ENCODE measurements at regions not wholly inside any gene's neighbourhood (a gene's known extent, or its start where the extent isn't known, plus 50 kb on each side); places are given as distances from the start of the nearest gene placed in this dataset.
"Not testable (repeated sequence)": the region's sequence is repeated elsewhere in the genome, so short reads cannot be mapped to it uniquely, and the experiment has no call there.

DNA sequence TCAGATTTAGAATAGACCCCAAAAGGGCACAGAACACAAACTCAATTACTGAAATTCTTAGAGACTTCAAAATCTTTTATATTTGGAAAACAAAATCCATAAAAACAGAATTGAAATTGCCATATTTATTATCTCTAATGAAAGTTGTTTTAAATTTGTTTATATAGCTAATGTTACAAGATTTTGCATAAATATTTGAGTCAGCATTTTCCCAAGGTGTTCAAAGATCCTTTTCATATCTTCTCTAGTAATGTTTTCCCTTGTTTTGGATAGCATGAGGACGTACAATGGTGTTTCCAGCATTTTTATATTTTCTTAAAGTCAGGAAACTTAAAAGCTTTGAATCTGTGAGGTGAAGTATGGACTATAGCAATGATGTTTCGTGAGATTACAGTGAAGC, 235.2 kb upstream of the EPHA7 start:
- DNase-seq (ENCODE audit: low read depth): no peak

DNA sequence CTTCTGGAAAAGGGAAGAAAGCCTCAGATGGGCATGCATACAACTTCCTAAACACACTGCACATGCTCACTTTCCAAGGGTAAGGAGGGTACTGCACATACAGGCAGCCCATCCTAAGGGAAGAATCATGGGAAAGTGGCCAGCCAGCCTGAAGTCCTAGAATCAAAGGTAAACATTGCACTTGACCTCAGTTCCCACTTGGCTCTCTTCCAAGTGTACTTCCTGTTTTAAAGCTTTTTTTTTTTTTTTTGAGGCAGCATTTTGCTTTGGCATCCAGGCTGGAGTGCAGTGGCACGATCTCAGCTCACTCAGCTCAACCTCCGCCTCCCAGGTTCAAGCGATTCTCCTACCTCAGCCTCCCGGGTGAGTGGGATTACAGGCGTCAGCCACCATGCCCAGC, 225.3 kb upstream of the EPHA7 start:
- no peak for DNase-seq (ENCODE audit: low read depth)

DNA sequence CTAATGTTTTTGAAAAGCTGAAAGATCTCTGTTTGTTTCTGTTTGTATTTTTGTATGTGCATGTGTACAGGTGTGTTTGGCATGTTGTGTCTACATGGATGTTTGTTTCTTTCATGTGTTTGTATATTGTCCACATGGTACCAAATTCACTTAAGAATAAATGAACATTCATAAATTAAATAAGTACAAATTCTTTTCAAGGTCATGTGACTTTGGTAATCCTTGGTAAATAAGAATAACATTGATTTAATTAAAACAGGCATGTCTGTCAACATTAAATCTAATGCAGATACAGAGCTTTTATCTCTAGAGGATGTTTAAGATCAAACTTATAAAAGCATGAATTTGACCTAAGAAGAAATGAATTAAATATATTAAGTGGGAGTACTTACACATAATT, 219.8 kb upstream of the EPHA7 start:
- DNase-seq (ENCODE audit: low read depth): no peak

DNA sequence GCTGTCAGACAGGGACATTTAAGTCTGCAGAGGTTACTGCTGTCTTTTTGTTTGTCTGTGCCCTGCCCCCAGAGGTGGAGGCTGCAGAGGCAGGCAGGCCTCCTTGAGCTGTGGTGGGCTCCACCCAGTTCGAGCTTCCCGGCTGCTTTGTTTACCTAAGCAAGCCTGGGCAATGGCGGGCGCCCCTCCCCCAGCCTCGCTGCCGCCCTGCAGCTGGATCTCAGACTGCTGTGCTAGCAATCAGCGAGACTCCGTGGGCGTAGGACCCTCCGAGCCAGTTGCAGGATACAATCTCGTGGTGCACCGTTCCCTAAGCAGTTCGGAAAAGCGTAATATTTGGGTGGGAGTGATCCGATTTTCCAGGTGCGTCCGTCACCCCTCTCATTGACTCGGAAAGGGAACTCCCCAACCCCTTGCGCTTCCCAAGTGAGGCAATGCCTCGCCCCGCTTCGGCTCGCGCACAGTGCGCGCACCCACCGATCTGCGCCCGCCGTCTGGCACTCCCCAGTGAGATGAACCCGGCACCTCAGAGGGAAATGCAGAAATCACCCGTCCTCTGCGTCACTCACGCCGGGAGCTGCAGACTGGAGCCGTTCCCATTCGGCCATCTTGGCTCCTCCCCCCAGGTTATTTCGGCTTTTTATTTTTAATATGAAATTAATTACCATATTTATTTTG, 217.8 kb upstream of the EPHA7 start:
- DNase-seq (ENCODE audit: low read depth): not testable (repeated sequence)

DNA sequence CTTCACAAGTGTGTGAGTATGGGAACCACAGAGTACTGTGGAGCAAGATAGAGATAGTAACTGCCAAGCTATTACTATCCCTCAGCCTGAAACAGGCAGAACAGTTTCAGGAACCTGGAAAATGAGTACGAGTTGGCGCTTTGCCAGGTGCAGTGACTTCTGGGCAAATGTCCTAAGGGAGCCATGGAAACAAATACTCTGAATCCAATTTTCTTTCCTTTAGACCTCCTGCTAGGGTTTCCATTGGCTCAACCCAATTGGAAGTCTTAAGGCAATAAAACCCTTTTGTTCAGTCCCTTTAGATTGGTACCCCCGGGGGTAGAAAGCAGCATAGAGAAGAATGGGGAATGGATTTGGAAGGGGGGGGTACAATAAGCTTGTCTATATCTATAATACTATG, 205.0 kb upstream of the EPHA7 start:
- DNase-seq (ENCODE audit: low read depth): no peak

DNA sequence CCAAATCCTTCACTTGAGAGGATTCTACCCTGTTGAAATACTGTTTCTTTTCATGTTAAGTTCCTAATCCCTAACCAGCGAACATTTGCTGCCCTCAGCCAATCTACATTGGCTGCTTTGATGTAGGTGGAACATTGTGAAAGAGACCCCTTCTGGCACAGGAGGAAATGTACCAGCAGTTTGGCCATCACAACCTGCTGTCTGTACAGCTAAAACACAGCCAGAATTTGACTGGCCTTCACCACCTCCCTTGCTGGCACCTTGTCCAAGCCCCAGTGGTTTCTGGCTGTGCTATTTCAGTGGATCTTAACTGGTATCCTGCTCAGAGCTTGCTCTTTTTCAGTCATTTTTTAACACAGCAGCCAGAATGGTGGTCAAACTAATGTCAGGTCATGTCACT, 202.1 kb upstream of the EPHA7 start:
- DNase-seq (ENCODE audit: low read depth): no peak

DNA sequence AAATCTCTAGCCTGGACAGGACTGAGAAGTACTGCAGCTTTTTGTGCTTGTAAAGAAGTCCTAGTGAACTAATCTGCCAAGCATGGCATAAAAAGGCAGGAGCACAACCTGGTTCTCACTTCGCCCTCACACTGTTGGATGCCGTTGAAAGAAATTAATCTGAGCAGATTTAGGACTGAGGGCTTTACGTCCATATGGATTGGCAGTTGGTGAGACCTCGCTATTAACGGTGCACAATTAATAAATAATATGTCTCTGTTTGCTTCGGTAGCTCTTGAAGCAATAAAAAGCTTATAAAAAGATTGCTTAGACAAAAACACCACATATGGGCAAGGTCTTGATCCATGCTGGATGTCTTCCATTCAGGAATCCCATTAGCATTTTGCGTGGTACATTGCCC, 185.6 kb upstream of the EPHA7 start:
- DNase-seq (ENCODE audit: low read depth): no peak

DNA sequence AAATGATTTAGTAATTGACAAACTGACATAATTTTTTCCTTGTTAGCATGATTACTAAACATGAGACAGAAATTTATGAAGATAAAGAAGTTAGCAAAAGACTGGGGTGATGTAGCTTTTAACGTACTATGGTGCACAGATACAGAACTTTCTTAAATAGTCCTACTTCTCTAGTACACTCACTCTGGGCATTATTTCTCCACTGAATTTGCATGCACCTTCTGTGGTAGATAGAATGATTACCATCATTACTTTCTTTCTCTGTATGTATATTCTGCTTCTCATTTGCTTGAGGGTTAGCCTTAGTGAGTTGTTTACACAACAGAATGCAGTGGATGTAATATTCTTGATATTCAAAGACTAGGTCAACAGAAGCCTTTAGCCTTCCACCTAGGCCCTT, 173.1 kb upstream of the EPHA7 start:
- DNase-seq (ENCODE audit: low read depth): no peak

DNA sequence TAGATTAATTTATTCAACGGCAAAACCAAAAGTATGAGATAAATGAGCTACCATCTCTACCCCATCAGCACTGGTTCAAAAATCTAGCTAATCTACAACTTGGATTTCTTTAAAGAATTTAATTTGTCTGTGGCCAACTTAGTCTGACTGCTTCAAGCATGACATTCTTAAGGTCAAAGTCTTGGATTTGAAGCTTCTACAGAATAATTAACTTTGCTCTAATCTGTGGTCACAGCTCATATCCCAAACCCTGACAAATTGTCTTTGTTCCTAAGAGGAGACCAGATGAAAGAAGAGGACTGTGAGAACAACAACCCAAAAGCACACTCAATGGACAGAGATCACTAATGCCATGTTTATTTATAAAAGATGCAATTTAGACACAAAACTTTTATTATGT, 166.9 kb upstream of the EPHA7 start:
- no peak for DNase-seq (ENCODE audit: low read depth)

DNA sequence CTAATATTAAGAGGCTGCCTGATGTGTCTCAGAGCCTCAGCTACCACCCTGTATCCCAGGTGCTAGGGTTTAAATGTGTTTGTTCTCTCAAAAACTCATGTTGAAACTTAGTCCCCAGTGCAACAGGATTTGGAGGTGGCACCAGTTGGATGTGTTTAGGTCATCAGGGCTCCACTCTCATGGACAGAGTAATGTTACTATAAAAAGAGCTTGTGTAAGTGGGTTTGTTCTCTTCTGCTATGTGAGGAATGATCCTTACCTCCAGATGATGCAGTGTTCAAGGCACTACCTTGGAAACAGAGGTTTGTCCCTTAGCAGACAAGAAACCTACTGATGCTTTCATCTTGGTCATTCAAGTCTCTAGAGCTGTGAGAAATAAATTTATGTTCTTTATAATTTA, 164.9 kb upstream of the EPHA7 start:
- DNase-seq (ENCODE audit: low read depth): no peak

DNA sequence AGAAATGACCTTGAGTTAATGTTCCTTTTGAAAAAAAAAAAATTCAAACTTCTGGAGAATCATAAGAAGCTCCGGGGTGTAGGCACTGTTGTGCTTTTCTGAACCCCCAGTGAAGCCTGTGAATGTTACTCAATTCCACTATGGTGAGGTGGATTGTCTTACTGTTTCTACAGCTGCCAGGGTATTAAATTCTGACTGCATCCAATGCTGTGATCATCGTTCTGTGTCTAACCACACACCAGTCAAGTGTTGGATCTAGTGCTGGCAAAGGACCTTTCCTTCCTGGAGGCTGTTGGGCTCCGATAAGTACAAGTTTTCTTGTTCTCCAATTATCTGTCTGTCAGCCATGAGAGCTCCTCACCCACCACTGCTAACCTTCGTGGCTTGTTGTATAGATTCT, 162.0 kb upstream of the EPHA7 start:
- DNase-seq (ENCODE audit: low read depth): no peak

DNA sequence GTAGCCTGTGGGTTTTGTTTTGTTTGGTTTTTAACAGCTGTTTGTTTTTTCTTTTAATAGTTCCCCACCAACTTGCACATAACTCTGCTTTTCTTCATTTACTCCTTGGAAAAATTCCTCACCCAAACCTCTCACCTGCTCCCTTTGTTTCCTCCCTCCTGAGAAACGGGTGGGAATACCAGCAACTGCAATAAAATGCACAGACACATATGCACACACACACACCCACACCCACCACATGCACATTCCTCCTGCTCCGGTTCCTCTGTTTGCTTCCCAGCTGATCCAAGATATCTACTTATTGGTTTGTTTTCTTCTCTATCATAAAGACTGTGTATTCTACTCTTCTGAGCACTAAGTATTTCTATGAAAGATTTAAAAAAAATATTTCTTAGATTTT, 161.1 kb upstream of the EPHA7 start:
- no peak for DNase-seq (ENCODE audit: low read depth)

DNA sequence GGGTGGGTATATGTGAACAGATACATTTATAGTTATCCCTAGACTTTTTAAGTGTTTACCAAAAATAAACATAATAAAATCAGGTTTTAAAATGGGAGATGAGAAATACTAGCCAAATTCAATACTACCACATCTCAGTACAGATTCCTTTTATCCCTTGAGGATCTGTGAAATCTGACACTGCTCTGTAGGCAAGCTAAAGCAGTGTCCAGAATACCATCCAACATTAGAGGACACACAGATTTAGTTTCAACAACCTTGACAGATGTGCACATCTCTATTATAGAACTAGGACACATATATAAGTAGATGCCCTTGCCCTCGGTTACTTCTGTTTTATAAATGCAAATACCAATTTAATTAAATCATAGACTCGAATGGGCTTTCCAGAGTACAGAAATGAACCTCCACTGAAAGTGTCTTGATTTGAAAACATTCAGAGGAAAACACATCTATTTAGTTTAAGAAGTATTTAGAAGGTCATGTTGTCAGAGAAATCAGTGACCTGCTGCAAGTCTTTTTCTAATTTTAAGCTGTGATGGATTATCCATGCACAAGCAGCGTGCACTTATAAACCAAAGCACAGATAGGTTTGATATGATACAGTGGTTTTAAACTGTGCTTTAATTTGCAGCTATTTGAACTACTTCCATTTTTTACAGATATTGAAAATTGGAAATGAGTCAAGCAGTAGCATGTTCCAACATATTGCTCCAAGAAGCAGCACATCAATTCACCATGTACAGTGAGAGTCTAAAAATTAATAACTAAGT, 156.3 kb upstream of the EPHA7 start:
- no peak for DNase-seq (ENCODE audit: low read depth)

DNA sequence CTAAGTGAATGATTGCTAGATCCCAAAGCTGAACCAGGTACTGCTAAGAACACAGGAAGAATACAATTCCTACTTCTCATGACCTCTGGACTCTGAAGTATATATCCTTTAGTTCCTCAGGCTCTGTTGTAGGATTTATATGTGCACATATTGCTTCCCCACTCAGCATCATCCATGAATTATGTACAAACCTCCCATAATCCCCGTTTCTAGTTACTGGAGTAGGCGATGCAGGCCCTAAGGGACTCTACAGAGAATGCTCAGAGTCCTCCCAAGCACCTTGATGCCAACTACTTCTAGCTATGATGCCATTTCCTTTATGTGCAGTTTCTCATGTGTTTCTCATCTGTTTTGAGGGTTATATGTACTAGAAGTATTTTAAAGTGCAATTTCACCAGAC, 154.9 kb upstream of the EPHA7 start:
- no peak for DNase-seq (ENCODE audit: low read depth)

DNA sequence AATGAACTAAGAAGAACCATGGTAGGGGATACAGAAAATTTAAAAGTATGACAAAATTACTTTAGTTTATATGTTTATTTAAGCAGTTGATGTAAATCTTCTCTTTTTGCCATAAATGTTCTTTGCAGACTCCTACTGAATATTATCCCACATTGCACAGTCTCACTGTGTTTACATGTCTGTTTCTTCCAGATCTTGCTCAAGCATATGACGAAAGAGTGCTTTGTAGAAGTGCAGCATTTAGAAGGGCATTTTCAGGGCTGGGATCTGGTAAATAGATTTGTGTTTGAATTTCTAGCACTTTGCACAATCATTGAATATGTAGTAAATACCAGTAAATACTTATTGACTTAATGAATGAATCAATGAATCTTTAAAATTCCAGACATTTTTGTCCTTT, 152.0 kb upstream of the EPHA7 start:
- no peak for DNase-seq (ENCODE audit: low read depth)

DNA sequence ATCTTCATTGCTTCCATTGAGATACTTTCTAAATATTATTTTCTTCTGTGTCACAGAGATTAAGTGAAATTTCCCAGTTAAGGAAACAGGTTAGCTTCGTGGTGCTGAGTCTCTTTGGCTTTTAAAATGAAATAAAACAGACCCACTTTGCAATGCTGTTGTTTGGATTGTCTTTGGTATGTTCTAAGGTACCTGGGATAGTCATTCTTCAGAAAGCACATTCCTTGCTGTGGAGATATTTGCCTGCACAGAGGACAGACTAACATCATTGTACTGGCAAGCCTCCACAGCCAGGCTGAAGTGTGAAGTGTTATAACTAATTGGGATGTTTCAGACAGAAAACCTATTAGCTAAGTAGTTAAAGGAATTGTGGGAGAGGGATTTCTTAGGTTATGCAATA, 148.8 kb upstream of the EPHA7 start:
- no peak for DNase-seq (ENCODE audit: low read depth)

DNA sequence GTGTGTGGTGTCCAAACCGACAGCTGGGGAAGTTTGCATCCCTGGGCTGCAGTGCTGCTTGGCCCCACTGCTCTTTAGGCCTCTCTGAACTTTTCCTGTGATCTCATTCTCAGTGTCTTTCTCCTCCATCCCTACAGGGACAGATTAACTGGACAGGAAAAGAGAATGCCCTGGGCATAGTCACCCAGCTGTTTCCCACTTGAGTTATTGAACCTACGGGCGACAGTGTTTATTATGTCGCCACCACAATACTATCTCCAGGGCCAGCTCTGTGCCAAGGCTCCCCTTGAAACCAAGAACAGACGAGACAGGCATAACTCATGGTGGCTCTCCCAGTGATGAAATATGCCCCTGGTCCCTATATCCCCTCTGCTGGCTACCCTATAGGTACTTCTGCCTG, 147.8 kb upstream of the EPHA7 start:
- DNase-seq (ENCODE audit: low read depth): no peak

DNA sequence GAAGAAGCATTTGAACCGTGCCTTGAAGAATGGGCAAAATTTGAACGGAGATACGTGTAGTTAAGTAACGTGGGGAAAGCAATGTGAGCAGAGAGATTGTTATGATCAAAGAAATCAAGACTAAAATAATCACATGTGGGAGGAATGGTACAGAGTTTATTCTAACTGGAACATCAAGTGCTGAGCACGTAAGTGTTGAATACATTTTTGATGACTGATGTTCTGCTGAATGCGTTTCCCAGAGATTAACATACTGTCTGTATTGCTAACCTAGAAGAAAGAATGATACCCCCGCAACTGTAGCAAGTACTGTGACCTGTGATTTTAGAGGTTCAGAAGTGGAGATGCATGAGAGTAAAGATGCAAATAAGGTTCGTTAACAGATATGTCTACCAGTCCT, 146.9 kb upstream of the EPHA7 start:
- no peak for DNase-seq (ENCODE audit: low read depth)

DNA sequence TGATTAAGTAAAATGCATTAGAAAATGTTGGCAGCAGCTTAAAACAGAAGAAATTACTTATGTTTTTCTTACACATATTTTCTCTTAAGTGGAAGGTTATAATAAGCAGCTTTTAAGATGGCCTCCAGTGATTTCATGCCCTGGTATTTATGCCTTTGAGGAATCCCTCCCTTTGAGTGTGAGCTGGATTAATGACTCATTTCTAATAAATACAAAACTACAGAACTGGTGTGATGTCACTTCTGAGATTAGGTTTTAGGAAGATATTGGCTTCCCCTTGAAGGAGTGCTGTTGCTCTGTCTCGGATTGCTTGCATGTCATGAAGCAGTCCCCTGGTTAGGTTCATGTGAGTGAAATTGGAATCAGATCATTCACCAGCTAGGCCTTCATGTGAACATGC, 143.2 kb upstream of the EPHA7 start:
- no peak for DNase-seq (ENCODE audit: low read depth)

DNA sequence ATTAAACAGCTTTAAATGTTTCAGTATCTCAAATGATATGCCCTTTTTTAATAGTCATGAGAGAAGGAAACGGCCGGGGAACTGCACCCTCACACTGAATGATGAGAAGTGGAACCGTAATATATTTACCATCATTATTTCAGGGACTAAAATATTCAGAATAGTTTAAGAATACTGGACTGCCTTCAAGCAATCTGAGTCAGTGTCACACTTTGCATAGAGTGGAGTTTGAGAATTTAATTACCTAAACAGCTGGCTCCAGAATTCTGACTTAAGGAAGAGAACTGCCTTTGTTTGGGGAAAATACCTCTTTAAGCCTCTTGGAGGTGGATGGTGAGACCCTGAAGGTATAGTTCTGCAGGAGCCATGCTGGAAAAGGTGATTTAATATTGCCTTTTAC, 135.9 kb upstream of the EPHA7 start:
- DNase-seq (ENCODE audit: low read depth): no peak

DNA sequence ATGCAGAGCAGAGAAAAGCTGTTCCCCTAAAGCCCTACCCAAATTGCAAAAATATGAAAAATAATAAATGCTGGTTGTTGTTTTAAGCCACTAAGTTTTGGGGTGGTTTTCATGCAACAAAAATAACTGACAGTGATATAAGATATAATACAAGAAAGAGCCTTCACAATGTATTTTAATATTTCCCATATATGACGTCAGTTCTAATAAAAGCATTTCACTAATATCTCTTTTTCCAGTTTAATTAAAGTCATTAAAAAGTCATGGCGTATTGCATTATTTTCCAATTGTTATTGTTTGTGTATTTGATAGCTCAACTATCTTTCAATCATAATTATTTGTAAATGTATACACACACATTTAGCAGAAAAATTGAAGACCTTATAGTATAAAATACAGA, 134.7 kb upstream of the EPHA7 start:
- DNase-seq (ENCODE audit: low read depth): no peak

DNA sequence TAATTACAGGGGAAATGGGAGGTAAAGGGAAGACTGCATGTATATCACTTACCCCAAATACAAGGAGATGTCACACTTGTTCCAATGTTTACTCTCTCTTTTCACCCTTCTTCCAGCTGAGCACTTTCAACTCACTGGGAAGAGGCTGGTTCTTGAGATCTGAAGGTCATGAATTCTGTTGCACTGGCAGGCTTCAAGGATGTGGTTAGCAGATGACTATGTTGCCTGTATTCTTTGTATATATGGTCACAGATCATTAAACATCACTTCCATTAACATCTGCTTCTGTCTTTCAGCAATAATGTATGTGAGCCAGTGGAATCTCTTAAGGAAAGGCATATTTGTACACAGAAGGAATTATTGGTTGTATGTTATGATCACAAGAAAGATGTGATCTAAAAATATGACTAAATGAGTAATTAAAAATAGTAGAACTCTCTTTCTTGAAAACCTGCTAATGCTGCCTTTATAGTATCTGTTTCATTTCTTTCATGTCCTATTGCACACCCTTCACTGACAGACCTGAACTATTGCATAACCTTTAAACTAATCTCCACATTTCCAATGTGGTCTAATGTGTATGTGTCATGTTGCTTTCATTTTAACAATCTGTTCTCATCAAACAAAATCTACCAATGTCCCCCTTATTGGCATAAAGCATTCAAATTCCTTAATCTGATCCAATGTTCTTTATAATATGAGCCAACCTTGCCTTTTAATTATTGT, 131.4 kb upstream of the EPHA7 start:
- DNase-seq (ENCODE audit: low read depth): no peak

DNA sequence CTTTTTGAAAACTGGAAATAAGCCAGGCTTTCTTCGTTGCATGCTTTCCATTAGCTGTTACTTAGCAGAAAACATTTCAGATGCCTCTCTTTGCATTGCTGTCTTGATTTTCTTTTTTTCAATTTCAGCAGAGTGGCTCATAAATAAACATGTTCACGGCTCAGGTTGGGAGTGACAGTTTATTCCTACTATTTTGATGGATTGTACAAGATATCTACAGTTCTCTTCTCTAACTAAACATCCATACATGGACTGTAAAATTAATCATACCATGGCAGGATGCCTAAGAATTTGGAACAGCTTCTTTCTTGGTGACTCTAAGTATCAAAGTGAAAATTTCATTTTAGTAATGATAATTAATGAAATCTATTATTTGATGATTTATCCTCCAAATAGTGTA, 130.5 kb upstream of the EPHA7 start:
- DNase-seq (ENCODE audit: low read depth): no peak

All from stromal cell of bone marrow (primary cell).